HepG2 (cell line): ENCODE measurements at regions not wholly inside any gene's neighbourhood (a gene's known extent, or its start where the extent isn't known, plus 50 kb on each side); places are given as distances from the start of the nearest gene placed in this dataset.

Experiments used
- ATAC-seq: fragments of 200-7000 bp; cut with Tn5 transposase; 3 replicates; pipeline ENCODE4 v1.9.1; 2020; ENCODE audit warnings: mild to moderate bottlenecking, moderate library complexity
- BruUV-seq: library from RNA; stranded (reverse); fragments of 400-500 nt; replicated peaks from 2 replicates; lab custom pipeline; 2021; lab: Mats Ljungman, UMichigan
- CTCF ChIA-PET: fragments of 300-600 bp; formaldehyde crosslinking; extraction: SDS; loops from one replicate; lab custom pipeline; 2021; ENCODE audit warnings: low total read pairs, inconsistent platforms, low intra/inter-chr PET ratio; lab: Yijun Ruan, JAX
- POLR2A ChIA-PET: fragments of 350-600 bp; sonication (Branson Sonifier 250); formaldehyde crosslinking; loops from one replicate; lab custom pipeline; 2020; ENCODE audit warnings: antibody characterized with exemption, inconsistent platforms; lab: Yijun Ruan, JAX
- DNase-seq: peaks from one replicate; pipeline ENCODE4 v3.0.0-alpha.2; 2015; ENCODE audit warnings: low spot score
- FAIRE-seq: peaks from 3 replicates; lab custom pipeline; 2011; peaks lifted over from hg19 to GRCh38; lab: Jason Lieb, UNC
- H2AFZ ChIP-seq: one replicate; pipeline ENCODE4 v1.6.1; 2011; ENCODE audit warnings: low read length, inconsistent platforms
- H3K27ac ChIP-seq: fragments of 300-600 bp; 3 replicates; pipeline ENCODE4 v1.8.0; 2011; ENCODE audit warnings: mixed run types, mild to moderate bottlenecking, mixed read lengths, low read length, inconsistent platforms; ENCODE audit not compliant: insufficient read depth; ENCODE audit errors: extremely low read length
- H3K27me3 ChIP-seq, 2 experiments: fragments of 200-600 bp in 1 of 2; 2 replicates in 1 of 2; 3 replicates in 1 of 2; pipeline versions ENCODE4 v1.6.0 to v1.8.0; 2011; ENCODE audit warnings: low read length in 2 of 2, mild to moderate bottlenecking in 2 of 2, moderate library complexity in 2 of 2, inconsistent platforms in 1 of 2; ENCODE audit not compliant: insufficient read depth in 2 of 2, control insufficient read depth in 1 of 2
- H3K36me3 ChIP-seq, 2 experiments: fragments of 200-600 bp in 1 of 2; replicated peaks in 1 of 2; 2 replicates in 1 of 2; 3 replicates in 1 of 2; pipeline versions ENCODE4 v1.5.1 to v1.8.0; 2011; ENCODE audit warnings: low read length in 2 of 2, inconsistent platforms in 1 of 2; ENCODE audit not compliant: insufficient read depth in 2 of 2, control insufficient read depth in 1 of 2
- H3K4me1 ChIP-seq: 2 replicates; pipeline ENCODE4 v1.5.1; 2012; ENCODE audit warnings: low read length, inconsistent platforms; ENCODE audit not compliant: insufficient read depth
- H3K4me2 ChIP-seq: 2 replicates; pipeline ENCODE4 v1.6.0; 2011; ENCODE audit warnings: low read depth, low read length, inconsistent platforms
- H3K4me3 ChIP-seq, 3 experiments: fragments of 200-600 bp in 1 of 3; sonication (generic), shearing (Covaris generic) in 1 of 3; replicated peaks in 1 of 3; 2 replicates each; pipeline ENCODE4 v1.5.1; 2011 to 2016; ENCODE audit warnings: low read length in 3 of 3, inconsistent platforms in 2 of 3, low read depth in 2 of 3, mild to moderate bottlenecking in 2 of 3, control low read depth in 1 of 3, mixed read lengths in 1 of 3; ENCODE audit not compliant: insufficient read depth in 1 of 3
- H3K79me2 ChIP-seq: one replicate; pipeline ENCODE4 v1.6.1; 2011; ENCODE audit warnings: low read length, inconsistent platforms; ENCODE audit not compliant: insufficient read depth
- H3K9ac ChIP-seq: 2 replicates; pipeline ENCODE4 v1.6.0; 2011; ENCODE audit warnings: mild to moderate bottlenecking, low read depth, low read length, inconsistent platforms; ENCODE audit not compliant: insufficient read depth
- H3K9me3 ChIP-seq: 2 replicates; pipeline ENCODE4 v1.5.1; 2012; ENCODE audit warnings: mild to moderate bottlenecking, low read length
- H4K20me1 ChIP-seq: 2 replicates; pipeline ENCODE4 v1.6.0; 2011; ENCODE audit warnings: inconsistent platforms, mild to moderate bottlenecking, low read length, moderate library complexity; ENCODE audit not compliant: insufficient read depth
- ATRX ChIP-seq: sonication (generic); formaldehyde crosslinking; IDR thresholded peaks from 2 replicates; pipeline ENCODE4 v1.4.0; 2020; ENCODE audit warnings: missing genetic modification reagents, borderline replicate concordance
- EEA1 ChIP-seq: sonication (generic); formaldehyde crosslinking; IDR thresholded peaks from 2 replicates; pipeline ENCODE4 v1.5.1; 2020; ENCODE audit warnings: mild to moderate bottlenecking, missing genetic modification reagents, borderline replicate concordance
- EHMT2 ChIP-seq: fragments of 200-600 bp; sonication (generic); IDR thresholded peaks from 2 replicates; pipeline ENCODE4 v1.7.0; 2017; ENCODE audit warnings: antibody characterized with exemption, low read depth, low read length, borderline replicate concordance
- NFKBIZ ChIP-seq: IDR thresholded peaks from 2 replicates; pipeline ENCODE4 v1.6.1; 2018; ENCODE audit warnings: missing genetic modification reagents, missing compliant biosample characterization
- TCF7 ChIP-seq: sonication (generic); IDR thresholded peaks from 2 replicates; pipeline ENCODE4 v1.6.1; 2016; ENCODE audit warnings: antibody characterized with exemption, low read depth
- ZFP90 ChIP-seq: sonication (generic); formaldehyde crosslinking; IDR thresholded peaks from 2 replicates; pipeline ENCODE4 v1.8.0; 2022; ENCODE audit warnings: missing genetic modification reagents, mild to moderate bottlenecking, inconsistent platforms, borderline replicate concordance
- ZNF605 ChIP-seq: sonication (generic); formaldehyde crosslinking; IDR thresholded peaks from 2 replicates; pipeline ENCODE4 v1.8.0; 2022; ENCODE audit warnings: mild to moderate bottlenecking, missing genetic modification reagents
- ZNF615 ChIP-seq: sonication (generic); formaldehyde crosslinking; IDR thresholded peaks from 2 replicates; pipeline ENCODE4 v1.5.0; 2020; ENCODE audit warnings: mild to moderate bottlenecking, missing genetic modification reagents, borderline replicate concordance
- ZNF652 ChIP-seq: IDR thresholded peaks from 2 replicates; pipeline ENCODE4 v1.6.1; 2016; ENCODE audit warnings: low read depth, borderline replicate concordance
- ZNF747 ChIP-seq: sonication (generic); formaldehyde crosslinking; IDR thresholded peaks from 2 replicates; pipeline ENCODE4 v1.8.1; 2023; ENCODE audit warnings: missing genetic modification reagents, mild to moderate bottlenecking, borderline replicate concordance
- WGBS: methylation state at CpG from one replicate; pipeline ENCODE4 v1.1.6; 2017; ENCODE audit warnings: low lambda C conversion rate; 5-methylcytosine and 5-hydroxymethylcytosine counted together
- in situ Hi-C: cut with HindIII; loops from 2 replicates; pipeline ENCODE4 v1.10.0; 2017; ENCODE audit warnings: low pct_unique_long_range_greater_than_20kb; ENCODE audit not compliant: extremely low pct_ligation_motif_present
- intact Hi-C: fragments of 100-400 bp; cut with micrococcal nuclease; formaldehyde crosslinking; loops from one replicate; pipeline ENCODE4 v1.10.0; 2022; ENCODE audit not compliant: unreplicated experiment
- TF ChIP-seq, protein P1 (sequence below): sonication (generic); formaldehyde crosslinking; IDR thresholded peaks from 2 replicates; pipeline ENCODE4 v1.9.0; 2021; ENCODE audit warnings: missing genetic modification reagents, mild to moderate bottlenecking, borderline replicate concordance
- TF ChIP-seq, protein P2 (sequence below): sonication (generic); formaldehyde crosslinking; IDR thresholded peaks from 2 replicates; pipeline ENCODE4 v1.8.0; 2023; ENCODE audit warnings: mild to moderate bottlenecking, missing genetic modification reagents
- TF ChIP-seq, protein P3 (sequence below): sonication (generic); formaldehyde crosslinking; IDR thresholded peaks from 2 replicates; pipeline ENCODE4 v1.8.0; 2022; ENCODE audit warnings: mild to moderate bottlenecking, missing genetic modification reagents
- TF ChIP-seq, protein P4 (sequence below): sonication (generic); formaldehyde crosslinking; IDR thresholded peaks from 2 replicates; pipeline ENCODE4 v1.8.1; 2022; ENCODE audit warnings: mild to moderate bottlenecking, missing genetic modification reagents
- TF ChIP-seq, protein P5 (sequence below): sonication (generic); formaldehyde crosslinking; IDR thresholded peaks from 2 replicates; pipeline ENCODE4 v1.4.0; 2020; ENCODE audit warnings: missing genetic modification reagents, borderline replicate concordance
- TF ChIP-seq, protein P6 (sequence below), 2 experiments: sonication (generic) in 1 of 2; formaldehyde crosslinking in 1 of 2; IDR thresholded peaks; 2 replicates each; pipeline versions ENCODE4 v1.4.0 to v1.6.1; 2018 to 2020; ENCODE audit warnings: missing genetic modification reagents in 2 of 2, borderline replicate concordance in 1 of 2, low read depth in 1 of 2, mild to moderate bottlenecking in 1 of 2, missing biosample characterization in 1 of 2

DNA sequence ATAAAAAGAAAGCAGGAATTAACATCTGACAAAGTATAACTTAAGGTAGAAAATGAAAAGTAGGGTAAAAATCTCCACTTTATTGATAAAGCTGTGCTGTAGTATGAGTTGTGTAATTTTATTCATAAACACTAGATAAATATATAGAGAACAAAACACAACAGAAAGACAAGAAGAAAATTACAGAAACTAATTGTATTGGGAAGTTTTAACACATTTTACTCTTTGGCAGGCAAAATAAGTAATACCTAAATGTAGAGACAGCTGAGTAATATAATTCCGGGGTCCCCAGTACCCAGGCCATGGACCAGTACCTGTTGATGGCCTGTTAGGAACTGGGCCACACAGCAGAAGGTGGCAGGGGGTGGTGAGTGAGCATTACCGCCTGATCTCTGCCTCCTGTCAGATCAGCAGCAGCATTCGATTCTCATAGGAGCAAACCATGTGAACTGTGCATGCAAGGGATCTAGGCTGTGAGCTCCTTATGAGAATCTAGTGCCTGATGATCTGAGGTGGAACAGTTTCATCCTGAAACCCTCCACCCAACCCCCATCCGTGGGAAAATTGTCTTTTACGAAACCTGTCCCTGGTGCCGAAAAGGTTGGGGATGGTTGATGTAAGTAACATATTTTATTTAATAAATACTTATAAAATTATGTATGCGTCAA lies 84.4 kb upstream of the ETV6 start:
- Histone ChIP-seq H3K4me2 (no peak overlapping the region), H3K27ac (no peak overlapping the region), H3K9me3 (no peaks in the 10 kb centered on the region), H3K4me3 (no peak overlapping the region), H4K20me1 (no peaks in the 10 kb centered on the region), H3K4me1 (no peaks in the 10 kb centered on the region), H3K79me2 (no peaks in the 10 kb centered on the region), H2AFZ (no peak overlapping the region), H3K9ac (no peak overlapping the region), H3K27me3 (no peaks in the 10 kb centered on the region; a peak in 1 of 5 replicates), H3K36me3 (no peaks in the 10 kb centered on the region)
- ChIA-PET CTCF (no interaction called here), POLR2A (no interaction called here)
- ATAC-seq = no peak
- intact Hi-C loops = no loop called here
- no TSS peak for BruUV-seq
- no peak for FAIRE-seq
- no peak for DNase-seq
- WGBS = 18% methylated on average over 5 of the region's 7 CpGs
- in situ Hi-C loops = loop anchor here (25.0 kb wide), 1 partner anchor 747 kb away; no protein-coding TSS in a partner anchor
- TF ChIP-seq, protein P1, sequence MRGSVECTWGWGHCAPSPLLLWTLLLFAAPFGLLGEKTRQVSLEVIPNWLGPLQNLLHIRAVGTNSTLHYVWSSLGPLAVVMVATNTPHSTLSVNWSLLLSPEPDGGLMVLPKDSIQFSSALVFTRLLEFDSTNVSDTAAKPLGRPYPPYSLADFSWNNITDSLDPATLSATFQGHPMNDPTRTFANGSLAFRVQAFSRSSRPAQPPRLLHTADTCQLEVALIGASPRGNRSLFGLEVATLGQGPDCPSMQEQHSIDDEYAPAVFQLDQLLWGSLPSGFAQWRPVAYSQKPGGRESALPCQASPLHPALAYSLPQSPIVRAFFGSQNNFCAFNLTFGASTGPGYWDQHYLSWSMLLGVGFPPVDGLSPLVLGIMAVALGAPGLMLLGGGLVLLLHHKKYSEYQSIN = no peak
- TF ChIP-seq ZNF615 (CRISPR knock-in tag) (no peak), EHMT2 (no peak), ZFP90 (CRISPR knock-in tag) (no peak), TCF7 (no peak), ZNF747 (CRISPR knock-in tag) (no peak), ATRX (no peak), ZNF605 (no peak), EEA1 (no peak), NFKBIZ (CRISPR knock-in tag) (no peak), ZNF652 (CRISPR knock-in tag) (no peak)
- TF ChIP-seq, protein P2, sequence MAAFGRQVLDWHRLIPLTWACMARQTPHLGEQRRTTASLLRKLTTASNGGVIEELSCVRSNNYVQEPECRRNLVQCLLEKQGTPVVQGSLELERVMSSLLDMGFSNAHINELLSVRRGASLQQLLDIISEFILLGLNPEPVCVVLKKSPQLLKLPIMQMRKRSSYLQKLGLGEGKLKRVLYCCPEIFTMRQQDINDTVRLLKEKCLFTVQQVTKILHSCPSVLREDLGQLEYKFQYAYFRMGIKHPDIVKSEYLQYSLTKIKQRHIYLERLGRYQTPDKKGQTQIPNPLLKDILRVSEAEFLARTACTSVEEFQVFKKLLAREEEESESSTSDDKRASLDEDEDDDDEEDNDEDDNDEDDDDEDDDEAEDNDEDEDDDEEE = no peak
- TF ChIP-seq, protein P3, sequence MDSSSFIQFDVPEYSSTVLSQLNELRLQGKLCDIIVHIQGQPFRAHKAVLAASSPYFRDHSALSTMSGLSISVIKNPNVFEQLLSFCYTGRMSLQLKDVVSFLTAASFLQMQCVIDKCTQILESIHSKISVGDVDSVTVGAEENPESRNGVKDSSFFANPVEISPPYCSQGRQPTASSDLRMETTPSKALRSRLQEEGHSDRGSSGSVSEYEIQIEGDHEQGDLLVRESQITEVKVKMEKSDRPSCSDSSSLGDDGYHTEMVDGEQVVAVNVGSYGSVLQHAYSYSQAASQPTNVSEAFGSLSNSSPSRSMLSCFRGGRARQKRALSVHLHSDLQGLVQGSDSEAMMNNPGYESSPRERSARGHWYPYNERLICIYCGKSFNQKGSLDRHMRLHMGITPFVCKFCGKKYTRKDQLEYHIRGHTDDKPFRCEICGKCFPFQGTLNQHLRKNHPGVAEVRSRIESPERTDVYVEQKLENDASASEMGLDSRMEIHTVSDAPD (CRISPR knock-in tag) = no peak
- TF ChIP-seq, protein P4, sequence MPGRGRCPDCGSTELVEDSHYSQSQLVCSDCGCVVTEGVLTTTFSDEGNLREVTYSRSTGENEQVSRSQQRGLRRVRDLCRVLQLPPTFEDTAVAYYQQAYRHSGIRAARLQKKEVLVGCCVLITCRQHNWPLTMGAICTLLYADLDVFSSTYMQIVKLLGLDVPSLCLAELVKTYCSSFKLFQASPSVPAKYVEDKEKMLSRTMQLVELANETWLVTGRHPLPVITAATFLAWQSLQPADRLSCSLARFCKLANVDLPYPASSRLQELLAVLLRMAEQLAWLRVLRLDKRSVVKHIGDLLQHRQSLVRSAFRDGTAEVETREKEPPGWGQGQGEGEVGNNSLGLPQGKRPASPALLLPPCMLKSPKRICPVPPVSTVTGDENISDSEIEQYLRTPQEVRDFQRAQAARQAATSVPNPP (CRISPR knock-in tag) = no peak
- TF ChIP-seq, protein P5, sequence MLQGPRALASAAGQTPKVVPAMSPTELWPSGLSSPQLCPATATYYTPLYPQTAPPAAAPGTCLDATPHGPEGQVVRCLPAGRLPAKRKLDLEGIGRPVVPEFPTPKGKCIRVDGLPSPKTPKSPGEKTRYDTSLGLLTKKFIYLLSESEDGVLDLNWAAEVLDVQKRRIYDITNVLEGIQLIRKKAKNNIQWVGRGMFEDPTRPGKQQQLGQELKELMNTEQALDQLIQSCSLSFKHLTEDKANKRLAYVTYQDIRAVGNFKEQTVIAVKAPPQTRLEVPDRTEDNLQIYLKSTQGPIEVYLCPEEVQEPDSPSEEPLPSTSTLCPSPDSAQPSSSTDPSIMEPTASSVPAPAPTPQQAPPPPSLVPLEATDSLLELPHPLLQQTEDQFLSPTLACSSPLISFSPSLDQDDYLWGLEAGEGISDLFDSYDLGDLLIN = no peak
- TF ChIP-seq, protein P6, sequence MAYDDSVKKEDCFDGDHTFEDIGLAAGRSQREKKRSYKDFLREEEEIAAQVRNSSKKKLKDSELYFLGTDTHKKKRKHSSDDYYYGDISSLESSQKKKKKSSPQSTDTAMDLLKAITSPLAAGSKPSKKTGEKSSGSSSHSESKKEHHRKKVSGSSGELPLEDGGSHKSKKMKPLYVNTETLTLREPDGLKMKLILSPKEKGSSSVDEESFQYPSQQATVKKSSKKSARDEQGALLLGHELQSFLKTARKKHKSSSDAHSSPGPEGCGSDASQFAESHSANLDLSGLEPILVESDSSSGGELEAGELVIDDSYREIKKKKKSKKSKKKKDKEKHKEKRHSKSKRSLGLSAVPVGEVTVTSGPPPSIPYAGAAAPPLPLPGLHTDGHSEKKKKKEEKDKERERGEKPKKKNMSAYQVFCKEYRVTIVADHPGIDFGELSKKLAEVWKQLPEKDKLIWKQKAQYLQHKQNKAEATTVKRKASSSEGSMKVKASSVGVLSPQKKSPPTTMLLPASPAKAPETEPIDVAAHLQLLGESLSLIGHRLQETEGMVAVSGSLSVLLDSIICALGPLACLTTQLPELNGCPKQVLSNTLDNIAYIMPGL (CRISPR knock-in tag; IDR thresholded peaks at IDR 0.05; ENCODE audit: borderline replicate concordance in 1 of 2, low read depth in 1 of 2) = no peak
